Neural crest cell (in vitro differentiated cells): ENCODE measurements at regions not wholly inside any gene's neighbourhood (a gene's known extent, or its start where the extent isn't known, plus 50 kb on each side); places are given as distances from the start of the nearest gene placed in this dataset.

Experiments used
- DNase-seq: peaks from one replicate; pipeline ENCODE4 v3.0.0; 2021; ENCODE audit warnings: low read depth, mixed read lengths, low spot score
- H3K27ac Mint-ChIP-seq: one replicate; pipeline ENCODE4 v1.8.0; 2021; ENCODE audit warnings: mild to moderate bottlenecking, mixed read lengths; ENCODE audit not compliant: unreplicated experiment
- H3K27me3 Mint-ChIP-seq: 2 replicates; pipeline ENCODE4 v1.8.0; 2021; ENCODE audit warnings: low read depth, mild to moderate bottlenecking, mixed read lengths
- H3K36me3 Mint-ChIP-seq: 2 replicates; pipeline ENCODE4 v1.8.0; 2021; ENCODE audit warnings: low read depth, mild to moderate bottlenecking, mixed read lengths
- H3K4me1 Mint-ChIP-seq: 2 replicates; pipeline ENCODE4 v1.8.0; 2021; ENCODE audit warnings: mixed read lengths
- H3K4me3 Mint-ChIP-seq: one replicate; pipeline ENCODE4 v1.8.0; 2021; ENCODE audit warnings: mild to moderate bottlenecking, mixed read lengths
- H3K9me3 Mint-ChIP-seq: 2 replicates; pipeline ENCODE4 v1.8.0; 2021; ENCODE audit warnings: mixed read lengths
- TF ChIP-seq, protein P1 (sequence below): fragments of 200-600 bp; sonication (generic); conservative IDR thresholded peaks from 2 replicates; pipeline ENCODE4 v1.5.0; 2021; ENCODE audit warnings: antibody characterized with exemption, mild to moderate bottlenecking

DNA sequence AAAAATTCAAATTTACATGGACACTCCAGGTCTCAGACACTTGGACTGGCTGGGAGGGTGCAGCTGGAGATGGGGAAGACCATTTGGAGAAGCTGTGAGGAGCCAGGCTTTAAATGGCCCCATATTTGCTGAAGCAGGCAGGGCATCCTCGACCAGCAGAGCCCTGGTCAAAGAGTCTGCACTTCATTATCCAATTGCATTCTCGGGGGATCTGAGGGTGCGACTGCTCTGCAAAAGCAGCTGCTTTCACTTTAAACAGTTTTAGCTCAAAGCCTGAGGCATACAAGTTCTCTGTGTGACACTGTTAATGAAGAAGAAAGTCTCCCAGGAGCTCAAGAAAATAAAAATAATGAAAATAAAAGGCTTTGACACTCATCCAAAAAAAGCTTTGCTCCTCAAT is 98.0 kb upstream of the SLC25A36 start:
- H3K27me3 Mint-ChIP-seq: peaks cover 7% of the 10 kb centered on the region

DNA sequence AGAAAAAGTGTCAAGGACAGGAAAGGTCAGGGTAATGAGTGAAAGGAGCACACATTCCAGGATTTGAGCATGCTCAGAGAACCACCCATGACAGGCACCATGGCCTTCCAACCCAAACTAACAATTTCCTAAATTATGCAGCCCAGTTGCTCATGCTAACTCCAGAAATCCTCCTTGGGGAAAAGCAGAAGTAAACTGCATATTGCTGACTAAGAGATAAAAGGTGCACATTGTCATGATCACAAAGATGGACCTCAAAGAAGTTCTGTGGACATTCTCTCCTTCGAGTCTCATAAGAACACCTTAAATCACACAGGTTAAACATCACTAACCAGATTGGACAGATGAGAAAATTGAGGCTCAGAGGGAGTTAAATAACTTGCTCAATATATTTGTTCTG is 97.6 kb upstream of the SLC25A36 start:
- H3K4me1 Mint-ChIP-seq: peaks cover 13% of the 10 kb centered on the region
- no peaks in the 10 kb centered on the region for H3K36me3 Mint-ChIP-seq

More for the DNA sequence above, 98.0 kb upstream of the SLC25A36 start:
- no peak overlapping the region for H3K4me3 Mint-ChIP-seq
- TF ChIP-seq, protein P1, sequence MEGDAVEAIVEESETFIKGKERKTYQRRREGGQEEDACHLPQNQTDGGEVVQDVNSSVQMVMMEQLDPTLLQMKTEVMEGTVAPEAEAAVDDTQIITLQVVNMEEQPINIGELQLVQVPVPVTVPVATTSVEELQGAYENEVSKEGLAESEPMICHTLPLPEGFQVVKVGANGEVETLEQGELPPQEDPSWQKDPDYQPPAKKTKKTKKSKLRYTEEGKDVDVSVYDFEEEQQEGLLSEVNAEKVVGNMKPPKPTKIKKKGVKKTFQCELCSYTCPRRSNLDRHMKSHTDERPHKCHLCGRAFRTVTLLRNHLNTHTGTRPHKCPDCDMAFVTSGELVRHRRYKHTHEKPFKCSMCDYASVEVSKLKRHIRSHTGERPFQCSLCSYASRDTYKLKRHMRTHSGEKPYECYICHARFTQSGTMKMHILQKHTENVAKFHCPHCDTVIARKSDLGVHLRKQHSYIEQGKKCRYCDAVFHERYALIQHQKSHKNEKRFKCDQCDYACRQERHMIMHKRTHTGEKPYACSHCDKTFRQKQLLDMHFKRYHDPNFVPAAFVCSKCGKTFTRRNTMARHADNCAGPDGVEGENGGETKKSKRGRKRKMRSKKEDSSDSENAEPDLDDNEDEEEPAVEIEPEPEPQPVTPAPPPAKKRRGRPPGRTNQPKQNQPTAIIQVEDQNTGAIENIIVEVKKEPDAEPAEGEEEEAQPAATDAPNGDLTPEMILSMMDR: no peak
- H3K27ac Mint-ChIP-seq: no peak overlapping the region
- H3K36me3 Mint-ChIP-seq: no peaks in the 10 kb centered on the region
- H3K4me1 Mint-ChIP-seq: peaks cover 13% of the 10 kb centered on the region
- no peaks in the 10 kb centered on the region for H3K9me3 Mint-ChIP-seq
- no peak for DNase-seq

DNA sequence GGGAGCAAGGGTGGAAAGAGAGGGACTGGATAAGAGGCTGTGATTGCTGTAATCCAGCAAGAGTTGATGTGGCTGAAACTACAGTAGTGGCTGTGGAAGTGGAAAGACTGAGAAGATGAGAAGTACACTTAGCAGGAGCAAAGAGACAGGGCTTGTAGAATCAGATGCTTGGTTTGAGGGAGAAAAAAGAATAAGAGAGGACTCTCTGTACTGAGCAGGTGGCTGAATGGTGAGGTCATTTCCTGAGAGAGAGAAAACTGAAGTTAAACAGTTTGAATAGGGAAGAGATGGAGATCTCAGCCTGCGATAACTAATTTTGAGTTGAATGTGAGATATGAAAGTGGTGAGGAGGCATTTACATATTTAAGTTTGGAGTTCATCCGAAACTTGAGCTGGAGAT is 95.8 kb upstream of the SLC25A36 start:
- TF ChIP-seq, protein P1: no peak
- Mint-ChIP-seq H3K27ac (no peak overlapping the region), H3K36me3 (no peaks in the 10 kb centered on the region), H3K4me3 (no peak overlapping the region), H3K27me3 (peaks cover 7% of the 10 kb centered on the region), H3K9me3 (no peaks in the 10 kb centered on the region), H3K4me1 (peaks cover 13% of the 10 kb centered on the region)
- no peak for DNase-seq

More for the DNA sequence above, 97.6 kb upstream of the SLC25A36 start:
- peaks cover 7% of the 10 kb centered on the region for H3K27me3 Mint-ChIP-seq
- TF ChIP-seq, protein P1: no peak
- H3K4me3 Mint-ChIP-seq: no peak overlapping the region
- no peaks in the 10 kb centered on the region for H3K9me3 Mint-ChIP-seq
- DNase-seq: no peak
- H3K27ac Mint-ChIP-seq: no peak overlapping the region

DNA sequence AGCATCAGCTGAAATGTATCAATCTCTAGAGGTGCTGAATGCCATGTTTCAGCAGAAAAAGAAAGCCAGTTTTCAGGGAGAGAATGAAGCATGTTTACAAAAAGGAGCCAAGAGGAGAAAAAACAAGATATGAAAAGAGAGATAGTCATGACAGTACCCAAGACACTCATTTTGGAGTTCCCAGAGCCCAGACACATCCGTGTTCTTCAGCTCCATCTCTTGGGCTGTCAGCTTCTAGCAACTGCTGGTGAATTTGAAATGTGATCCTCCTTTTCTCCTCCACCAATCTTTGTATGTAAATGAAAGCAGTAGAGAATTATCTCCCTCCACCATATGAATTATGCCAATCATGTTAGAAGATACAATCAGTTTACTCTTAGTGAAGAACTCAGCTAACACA is 93.0 kb upstream of the SLC25A36 start:
- no peak for DNase-seq
- TF ChIP-seq, protein P1: no peak
- Mint-ChIP-seq H3K4me3 (no peak overlapping the region), H3K36me3 (no peaks in the 10 kb centered on the region), H3K27ac (no peak overlapping the region), H3K9me3 (peaks cover 4% of the 10 kb centered on the region), H3K27me3 (peaks cover 7% of the 10 kb centered on the region), H3K4me1 (peaks cover 7% of the 10 kb centered on the region)

DNA sequence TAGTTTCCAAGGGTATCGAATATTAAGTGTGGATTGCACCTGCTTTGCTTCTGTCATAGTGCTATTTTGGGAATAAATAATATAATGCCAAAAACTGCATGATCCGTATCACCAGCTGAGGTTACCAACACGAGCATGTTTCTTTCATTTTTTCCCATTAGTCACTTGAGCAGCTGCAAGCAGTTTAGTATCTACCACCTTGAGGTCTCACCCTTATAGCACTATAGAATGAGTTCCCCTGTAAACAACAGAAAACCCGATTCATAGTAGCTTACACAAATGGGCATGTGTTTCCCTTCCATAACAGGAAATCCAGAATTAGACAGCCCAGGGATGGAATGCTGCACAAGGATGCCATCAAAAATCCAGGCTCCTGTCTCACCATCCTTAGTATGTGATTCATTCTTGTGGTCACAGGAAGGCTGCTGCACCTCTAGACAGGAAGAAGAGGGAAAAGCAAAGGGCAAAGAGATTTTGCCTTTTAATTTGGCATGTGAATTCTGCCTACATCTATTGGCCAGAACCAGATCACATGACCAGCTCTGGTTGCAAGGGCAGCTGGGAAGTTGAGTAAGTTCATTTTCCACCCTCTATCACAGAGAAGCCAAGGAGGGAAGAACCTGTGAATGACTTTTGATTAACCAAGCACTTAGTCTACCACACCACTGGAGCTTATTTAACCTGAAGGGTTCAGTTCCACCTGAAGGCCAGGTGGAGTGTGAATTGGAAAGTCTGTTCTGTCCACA is 91.3 kb upstream of the SLC25A36 start:
- Mint-ChIP-seq H3K27ac (no peak overlapping the region), H3K36me3 (no peaks in the 10 kb centered on the region), H3K9me3 (peaks cover 4% of the 10 kb centered on the region), H3K27me3 (peaks cover 7% of the 10 kb centered on the region), H3K4me1 (peaks cover 7% of the 10 kb centered on the region), H3K4me3 (no peak overlapping the region)
- no peak for DNase-seq
- TF ChIP-seq, protein P1: no peak
